A204.1 (cell line): ENCODE measurements at regions not wholly inside any gene's neighbourhood (a gene's known extent, or its start where the extent isn't known, plus 50 kb on each side); places are given as distances from the start of the nearest gene placed in this dataset.

Experiments used
- FAIRE-seq: peaks from 2 replicates; lab custom pipeline; 2012; peaks lifted over from hg19 to GRCh38; lab: Jason Lieb, UNC

DNA sequence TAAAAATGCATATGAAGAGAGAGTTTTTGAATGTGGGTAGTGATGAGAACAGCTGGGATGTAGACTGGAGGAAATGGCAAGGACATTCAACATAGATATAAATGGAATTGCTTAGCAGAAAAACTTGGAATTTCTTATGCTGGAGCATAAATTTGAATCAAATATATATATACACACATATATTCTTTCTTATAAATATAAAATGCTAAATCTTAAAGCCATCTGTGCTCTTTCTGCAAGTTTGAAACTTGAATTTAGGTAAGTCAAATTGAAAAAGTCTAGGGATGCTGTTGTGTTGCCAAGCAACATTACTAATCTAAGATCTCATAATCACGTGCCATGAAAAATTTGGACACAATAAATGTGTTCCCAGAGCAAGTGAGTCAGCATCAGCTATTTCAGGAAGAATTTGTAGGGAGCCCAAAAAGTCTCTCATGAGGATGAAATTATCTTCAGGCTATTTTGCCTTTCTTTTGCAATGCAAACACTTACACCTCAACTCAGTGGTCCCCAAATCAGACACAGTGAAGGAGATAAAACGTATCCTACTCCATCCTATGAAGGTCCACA, 58.4 kb upstream of the ALDH1A1 start:
- no peak for FAIRE-seq

DNA sequence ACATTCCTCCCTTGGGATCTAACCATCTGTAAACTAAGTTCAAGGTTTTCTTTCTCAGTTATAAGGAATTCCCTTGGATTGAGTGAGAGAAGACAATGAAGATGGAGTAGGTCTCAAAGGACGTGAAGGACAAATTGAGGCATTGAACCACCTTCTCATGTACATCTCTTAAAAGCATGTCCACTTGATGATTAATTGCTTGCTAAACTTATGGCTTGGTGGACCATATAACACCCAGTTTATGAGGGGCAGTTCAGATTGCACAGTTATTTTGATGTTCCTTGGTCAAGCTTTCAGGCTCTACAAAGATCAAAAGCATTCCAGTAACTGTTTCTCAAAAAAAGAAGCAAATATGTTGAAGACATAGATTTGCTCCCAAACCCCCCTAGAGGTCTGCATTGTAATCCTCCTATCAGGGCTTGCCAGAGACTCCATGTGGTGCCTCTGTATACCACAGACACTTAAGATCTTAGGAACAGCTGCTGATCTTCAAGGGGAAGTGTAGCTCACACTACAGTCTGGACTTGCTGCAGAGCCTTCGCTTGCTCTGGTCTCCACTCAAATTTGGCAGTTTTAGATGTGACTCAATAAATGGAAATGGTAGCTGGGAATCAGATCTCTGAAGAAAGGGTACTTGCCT, 56.9 kb upstream of the ALDH1A1 start:
- FAIRE-seq, result no peak

DNA sequence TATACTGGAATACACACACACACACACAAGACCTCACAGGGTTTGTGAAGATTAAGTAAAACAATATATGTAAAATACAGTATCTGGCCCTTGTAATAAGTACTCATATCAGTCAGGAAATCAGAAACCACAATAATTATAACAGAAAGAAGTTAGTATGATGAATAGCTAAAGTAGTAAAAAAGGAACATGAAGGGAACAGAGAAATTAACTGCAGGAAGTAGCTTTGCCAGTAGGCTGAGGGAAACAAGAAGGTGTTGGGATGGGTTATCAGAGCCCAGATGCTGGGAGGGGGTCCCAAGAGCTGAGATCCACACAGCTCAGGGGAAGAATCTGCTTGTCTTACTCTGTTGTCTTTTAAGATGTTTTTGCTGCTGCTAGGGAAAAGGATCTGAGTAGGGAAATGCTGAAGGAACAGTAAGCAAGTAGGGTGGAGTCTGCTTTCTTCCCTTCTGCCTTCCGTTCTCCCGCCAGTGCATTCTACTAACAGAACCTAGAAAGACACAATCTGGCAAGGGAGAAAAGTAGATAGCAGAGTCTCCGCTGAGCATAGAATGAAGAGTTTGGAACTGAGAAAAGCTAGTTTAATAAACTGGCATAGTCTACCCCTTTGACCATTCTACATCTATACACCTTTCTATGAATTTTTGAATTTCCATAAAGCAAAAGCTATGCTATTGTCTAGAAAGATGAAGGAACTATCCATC, 55.3 kb upstream of the ALDH1A1 start:
- no peak for FAIRE-seq

DNA sequence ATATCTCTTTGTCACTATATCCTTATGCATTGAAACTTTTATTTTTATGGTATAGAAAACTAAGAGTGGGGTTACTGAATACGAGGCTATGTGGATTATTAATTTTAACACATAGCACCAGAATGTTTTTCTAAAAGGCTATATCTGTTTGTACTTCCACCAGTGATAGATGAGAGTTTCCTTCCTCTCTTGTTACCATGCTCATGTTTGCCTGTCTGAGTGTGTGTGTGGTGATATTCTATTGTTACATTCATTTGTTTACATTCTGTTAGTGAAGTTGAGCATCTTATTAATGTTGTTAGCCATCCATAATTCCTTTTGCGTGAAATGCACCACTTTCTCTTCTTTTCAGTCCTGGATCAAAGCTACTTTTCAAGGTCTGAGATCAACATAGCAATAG, 54.1 kb upstream of the ALDH1A1 start:
- no peak for FAIRE-seq
